ENCODE measurements at regions not wholly inside any gene's neighbourhood (a gene's known extent, or its start where the extent isn't known, plus 50 kb on each side); places are given as distances from the start of the nearest gene placed in this dataset.

DNA sequence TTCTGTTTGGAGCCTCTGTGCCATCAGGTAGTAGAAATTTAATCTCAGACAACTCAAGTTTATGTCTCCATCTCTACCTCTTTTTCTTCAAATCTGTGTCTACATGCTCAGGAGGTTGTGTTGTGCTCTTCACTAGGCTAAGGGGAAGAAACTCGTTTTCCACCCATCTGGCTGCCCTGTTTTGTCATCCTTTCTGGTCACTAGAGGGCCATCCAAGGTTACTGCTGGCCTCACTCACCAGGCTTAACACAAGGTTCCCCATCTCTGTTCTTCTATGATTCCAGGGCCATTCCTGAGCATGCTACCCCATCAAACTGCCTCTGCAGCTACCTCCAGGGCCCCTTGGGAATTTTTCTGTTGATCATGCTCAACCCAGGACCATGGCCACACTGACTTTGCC is 213.3 kb upstream of the FBXL7 start:
- TF ChIP-seq, protein P1, sequence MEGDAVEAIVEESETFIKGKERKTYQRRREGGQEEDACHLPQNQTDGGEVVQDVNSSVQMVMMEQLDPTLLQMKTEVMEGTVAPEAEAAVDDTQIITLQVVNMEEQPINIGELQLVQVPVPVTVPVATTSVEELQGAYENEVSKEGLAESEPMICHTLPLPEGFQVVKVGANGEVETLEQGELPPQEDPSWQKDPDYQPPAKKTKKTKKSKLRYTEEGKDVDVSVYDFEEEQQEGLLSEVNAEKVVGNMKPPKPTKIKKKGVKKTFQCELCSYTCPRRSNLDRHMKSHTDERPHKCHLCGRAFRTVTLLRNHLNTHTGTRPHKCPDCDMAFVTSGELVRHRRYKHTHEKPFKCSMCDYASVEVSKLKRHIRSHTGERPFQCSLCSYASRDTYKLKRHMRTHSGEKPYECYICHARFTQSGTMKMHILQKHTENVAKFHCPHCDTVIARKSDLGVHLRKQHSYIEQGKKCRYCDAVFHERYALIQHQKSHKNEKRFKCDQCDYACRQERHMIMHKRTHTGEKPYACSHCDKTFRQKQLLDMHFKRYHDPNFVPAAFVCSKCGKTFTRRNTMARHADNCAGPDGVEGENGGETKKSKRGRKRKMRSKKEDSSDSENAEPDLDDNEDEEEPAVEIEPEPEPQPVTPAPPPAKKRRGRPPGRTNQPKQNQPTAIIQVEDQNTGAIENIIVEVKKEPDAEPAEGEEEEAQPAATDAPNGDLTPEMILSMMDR (IDR thresholded peaks at IDR 0.05; ENCODE audit: poor library complexity), result peak; percentile 28
- TF ChIP-seq EZH2phosphoT487 (IDR thresholded peaks at IDR 0.05; ENCODE audit: low read depth, severe bottlenecking, unreplicated experiment), result no peak
